Ectodermal cell (in vitro differentiated cells): ENCODE measurements at regions not wholly inside any gene's neighbourhood (a gene's known extent, or its start where the extent isn't known, plus 50 kb on each side); places are given as distances from the start of the nearest gene placed in this dataset.

Experiments
- H3K27ac ChIP-seq: 2 replicates; pipeline ENCODE4 v1.7.0; 2013; ENCODE audit warnings: mild to moderate bottlenecking, low read depth, low read length; ENCODE audit not compliant: insufficient read depth, poor library complexity, severe bottlenecking
- H3K27me3 ChIP-seq: 2 replicates; pipeline ENCODE4 v1.7.0; 2013; ENCODE audit warnings: mild to moderate bottlenecking, low read length; ENCODE audit not compliant: insufficient read depth, control insufficient read depth, poor library complexity, severe bottlenecking
- H3K36me3 ChIP-seq: one replicate; pipeline ENCODE4 v1.7.0; 2013; ENCODE audit warnings: low read length; ENCODE audit not compliant: control insufficient read depth, insufficient read depth
- H3K4me1 ChIP-seq: one replicate; pipeline ENCODE4 v1.7.0; 2013; ENCODE audit warnings: low read length; ENCODE audit not compliant: control insufficient read depth, insufficient read depth
- H3K4me3 ChIP-seq: 2 replicates; pipeline ENCODE4 v1.7.0; 2013; ENCODE audit warnings: low read depth, low read length, control low read depth; ENCODE audit not compliant: insufficient read depth
- H3K9me3 ChIP-seq: 2 replicates; pipeline ENCODE4 v1.7.0; 2013; ENCODE audit warnings: mild to moderate bottlenecking, low read length, moderate library complexity; ENCODE audit not compliant: control insufficient read depth
- WGBS, 2 experiments: methylation state at CpG; one replicate each; pipeline ENCODE4 v1.1.7; 2013; ENCODE audit warnings: missing lambda C conversion rate in 2 of 2; 5-methylcytosine and 5-hydroxymethylcytosine counted together

GRCh38 chr14:54294802-54295201 lies 102.0 kb upstream of the CDKN3 start:
- no peak overlapping the region for H3K4me3 ChIP-seq
- no peaks in the 10 kb centered on the region for H3K27me3 ChIP-seq
- no peaks in the 10 kb centered on the region for H3K36me3 ChIP-seq
- peaks cover 27% of the 10 kb centered on the region for H3K4me1 ChIP-seq
- no peaks in the 10 kb centered on the region for H3K9me3 ChIP-seq
- 94 to 97% methylated on average over 3 of the region's 3 CpGs for WGBS, 2 experiments
- no peak overlapping the region for H3K27ac ChIP-seq

DNA sequence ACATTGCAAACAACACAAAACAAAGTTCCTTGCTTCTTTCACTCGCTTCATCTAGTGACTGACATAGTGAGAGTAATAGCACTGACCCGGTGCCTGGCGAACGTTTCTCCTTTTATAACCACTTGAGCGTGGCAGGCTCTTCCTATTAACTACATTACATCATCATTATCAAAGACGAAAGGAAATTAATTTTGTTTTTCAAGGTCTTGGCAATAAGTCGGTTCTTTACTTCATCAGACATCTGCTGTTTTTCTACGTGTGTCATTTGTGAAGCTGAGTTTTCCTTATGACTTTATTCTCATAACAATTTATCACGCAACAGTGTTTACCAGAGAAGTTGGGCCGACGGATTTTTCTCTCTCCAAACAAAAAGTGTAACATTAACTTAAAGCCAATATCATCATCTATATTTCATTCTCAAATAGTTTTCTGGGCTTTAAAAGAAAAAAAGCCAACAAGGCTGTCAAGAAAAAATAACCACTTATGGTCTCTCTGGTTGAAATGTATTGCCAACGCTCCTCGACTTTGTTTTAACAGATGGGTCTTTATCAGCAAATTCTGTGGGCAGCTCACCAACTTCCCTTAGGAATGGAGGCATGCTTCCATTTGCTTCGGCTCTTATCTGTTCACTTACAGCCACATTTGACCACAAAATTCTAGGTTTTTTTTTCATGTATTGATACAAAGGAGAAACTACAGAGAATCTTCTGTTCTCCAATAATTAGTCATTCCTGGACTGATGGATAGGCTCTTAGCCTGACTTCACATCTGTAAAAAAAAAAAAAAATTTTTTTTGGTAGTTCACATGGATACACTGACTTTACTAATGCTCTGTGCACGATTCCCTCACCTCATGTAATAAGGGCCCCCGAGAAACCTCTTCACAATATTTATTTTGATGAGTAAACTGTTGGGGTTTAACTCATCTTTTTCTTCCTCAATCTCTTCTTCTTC lies 97.1 kb upstream of the CDKN3 start:
- Histone ChIP-seq H3K4me1 (no peaks in the 10 kb centered on the region), H3K27ac (no peak overlapping the region), H3K27me3 (no peaks in the 10 kb centered on the region), H3K9me3 (no peaks in the 10 kb centered on the region), H3K4me3 (no peak overlapping the region), H3K36me3 (no peaks in the 10 kb centered on the region)
- WGBS, 2 experiments = 92 to 95% methylated on average over 15 to 16 of the region's 16 CpGs

DNA sequence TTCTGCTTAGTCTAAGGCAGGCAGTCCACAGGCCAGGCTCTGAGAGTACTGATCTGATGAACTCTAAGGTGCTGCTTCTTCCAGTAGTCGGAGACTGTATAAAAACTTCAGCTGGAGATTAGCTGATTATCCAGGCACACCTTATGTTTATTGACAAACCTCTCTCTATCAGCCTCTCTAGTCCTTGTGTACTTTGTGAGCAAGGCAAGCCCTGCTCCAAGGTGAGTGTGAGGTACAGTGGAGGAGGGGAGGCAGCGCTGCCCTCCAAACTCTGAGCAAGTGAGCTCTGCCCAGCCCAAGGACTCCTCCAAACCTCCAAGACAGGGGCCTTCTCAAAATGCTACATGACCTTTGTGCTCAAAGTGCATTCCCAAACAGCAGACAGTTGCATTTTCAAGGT lies 95.9 kb upstream of the CDKN3 start:
- H3K9me3 ChIP-seq = no peaks in the 10 kb centered on the region
- no peaks in the 10 kb centered on the region for H3K36me3 ChIP-seq
- H3K4me3 ChIP-seq = no peak overlapping the region
- H3K27ac ChIP-seq = no peak overlapping the region
- H3K27me3 ChIP-seq = no peaks in the 10 kb centered on the region
- H3K4me1 ChIP-seq = no peaks in the 10 kb centered on the region
- WGBS, 2 experiments = 92 to 93% methylated on average over 2 of the region's 2 CpGs

- WGBS, 2 experiments = 86 to 89% methylated on average over 7 of the region's 7 CpGs
- no peak overlapping the region for H3K4me3 ChIP-seq
- no peaks in the 10 kb centered on the region for H3K27me3 ChIP-seq
- H3K27ac ChIP-seq = no peak overlapping the region
- no peaks in the 10 kb centered on the region for H3K9me3 ChIP-seq
- H3K4me1 ChIP-seq = no peaks in the 10 kb centered on the region
- H3K36me3 ChIP-seq = no peaks in the 10 kb centered on the region
These were observed 95.4 kb upstream of the CDKN3 start for GRCh38 chr14:54301359-54301758.

- H3K4me1 ChIP-seq = no peaks in the 10 kb centered on the region
- H3K36me3 ChIP-seq = no peaks in the 10 kb centered on the region
- no peak overlapping the region for H3K27ac ChIP-seq
- no peak overlapping the region for H3K4me3 ChIP-seq
- no peaks in the 10 kb centered on the region for H3K9me3 ChIP-seq
- H3K27me3 ChIP-seq = no peaks in the 10 kb centered on the region
- 81 to 82% methylated on average over 4 of the region's 4 CpGs for WGBS, 2 experiments
These were observed 90.0 kb upstream of the CDKN3 start for GRCh38 chr14:54306806-54307205.

DNA sequence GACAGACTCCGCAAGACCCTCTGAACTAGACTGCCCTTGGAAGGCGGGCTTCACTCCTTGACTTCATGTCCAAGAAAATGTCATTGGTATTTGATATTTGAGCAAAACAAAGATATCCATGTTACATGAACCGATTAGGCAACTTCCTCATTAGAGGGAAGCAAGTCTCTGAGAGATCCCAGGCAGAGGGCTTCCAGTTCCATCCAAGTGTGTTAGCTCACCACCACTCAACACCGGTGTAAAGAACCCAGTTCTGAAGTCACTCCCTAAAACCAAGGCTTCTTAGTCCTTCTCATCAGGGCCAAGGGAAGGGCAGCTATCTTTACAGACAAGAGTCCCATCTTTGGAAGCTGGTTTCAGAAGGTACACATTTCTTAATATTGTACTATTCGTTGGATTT lies 87.2 kb upstream of the CDKN3 start:
- H3K4me1 ChIP-seq = no peaks in the 10 kb centered on the region
- H3K9me3 ChIP-seq = no peaks in the 10 kb centered on the region
- H3K27ac ChIP-seq = no peak overlapping the region
- WGBS, 2 experiments = 86 to 92% methylated on average over 5 of the region's 5 CpGs
- no peaks in the 10 kb centered on the region for H3K36me3 ChIP-seq
- H3K4me3 ChIP-seq = no peak overlapping the region
- no peaks in the 10 kb centered on the region for H3K27me3 ChIP-seq

DNA sequence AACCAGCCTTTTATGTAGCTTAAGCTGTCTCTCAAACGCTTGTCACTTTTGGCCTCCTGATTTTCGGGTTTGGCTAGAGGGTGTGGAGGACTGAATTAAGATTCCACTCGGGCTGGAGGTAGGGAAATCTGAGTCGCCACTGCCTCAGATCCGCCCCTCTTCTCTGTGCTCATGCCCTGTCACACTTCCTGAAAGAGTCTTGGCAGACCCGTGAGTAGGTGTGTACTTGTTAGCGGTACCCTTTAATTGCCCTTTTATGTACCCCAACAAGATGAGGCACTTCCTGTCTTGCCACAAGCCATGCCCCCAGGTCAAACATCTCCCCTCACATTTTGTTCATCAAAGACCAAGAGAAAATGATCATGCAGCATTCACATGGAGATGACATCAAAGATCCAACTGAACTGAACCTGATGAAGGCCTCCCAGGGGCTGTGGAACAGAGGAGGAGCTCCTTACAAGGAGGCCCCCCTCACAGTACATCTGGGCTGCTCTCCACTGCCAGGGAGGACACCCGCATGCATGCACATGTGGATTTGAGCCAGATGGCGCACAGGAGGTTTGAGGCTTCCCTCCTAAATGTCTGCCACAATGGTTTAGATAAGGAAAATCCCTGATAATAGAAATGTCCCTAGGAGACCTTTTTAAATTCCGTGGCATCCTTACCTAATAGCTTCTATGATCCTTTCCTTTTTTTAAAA lies 86.5 kb upstream of the CDKN3 start:
- no peaks in the 10 kb centered on the region for H3K27me3 ChIP-seq
- H3K36me3 ChIP-seq = no peaks in the 10 kb centered on the region
- WGBS, 2 experiments = 92 to 94% methylated on average over 9 to 10 of the region's 10 CpGs
- no peak overlapping the region for H3K27ac ChIP-seq
- no peak overlapping the region for H3K4me3 ChIP-seq
- no peaks in the 10 kb centered on the region for H3K9me3 ChIP-seq
- no peaks in the 10 kb centered on the region for H3K4me1 ChIP-seq

- Histone ChIP-seq H3K36me3 (no peaks in the 10 kb centered on the region), H3K4me3 (no peak overlapping the region), H3K9me3 (no peaks in the 10 kb centered on the region), H3K27me3 (no peaks in the 10 kb centered on the region), H3K27ac (no peak overlapping the region), H3K4me1 (no peaks in the 10 kb centered on the region)
- 96 to 99% methylated on average over 2 of the region's 2 CpGs for WGBS, 2 experiments
These were observed 86.0 kb upstream of the CDKN3 start for GRCh38 chr14:54310851-54311228.

- Histone ChIP-seq H3K27ac (no peak overlapping the region), H3K4me1 (no peaks in the 10 kb centered on the region), H3K4me3 (no peak overlapping the region)
These were observed 84.5 kb upstream of the CDKN3 start for GRCh38 chr14:54312166-54312801.

More at GRCh38 chr14:54312166-54312801, 84.5 kb upstream of the CDKN3 start:
- WGBS, 2 experiments = 79 to 85% methylated on average over 3 of the region's 3 CpGs
- no peaks in the 10 kb centered on the region for H3K36me3 ChIP-seq
- no peaks in the 10 kb centered on the region for H3K9me3 ChIP-seq
- H3K27me3 ChIP-seq = no peaks in the 10 kb centered on the region
